Activated effector memory CD4-positive, alpha-beta T cell treated with Interleukin-2 at 50 U/mL for 16 hours (primary cell): ENCODE measurements at regions not wholly inside any gene's neighbourhood (a gene's known extent, or its start where the extent isn't known, plus 50 kb on each side); places are given as distances from the start of the nearest gene placed in this dataset.
A peak's percentile ranks its signal among the peaks of the same experiment; 100 is the strongest.

ENCODE experiments used
- DNase-seq: peaks from one replicate; pipeline ENCODE4 v3.0.0-alpha.2; 2020

GRCh38 chr10:63866075-63866746 is 345.0 kb downstream of the REEP3 start:
- peak; percentile 12 for DNase-seq

GRCh38 chr10:63866747-63867140 is 345.5 kb downstream of the REEP3 start:
- DNase-seq = no peak

GRCh38 chr10:63878428-63878827 is 357.2 kb downstream of the REEP3 start:
- DNase-seq = no peak

GRCh38 chr10:63883861-63884260 is 362.7 kb downstream of the REEP3 start:
- no peak for DNase-seq

- no peak for DNase-seq
Observed at GRCh38 chr10:63884426-63884825, 363.2 kb downstream of the REEP3 start.

GRCh38 chr10:63885156-63885555 is 364.0 kb downstream of the REEP3 start:
- no peak for DNase-seq

GRCh38 chr10:63886281-63887022 is 365.3 kb downstream of the REEP3 start:
- DNase-seq = no peak

- no peak for DNase-seq
Observed at GRCh38 chr10:63887023-63887589, 365.9 kb downstream of the REEP3 start.

GRCh38 chr10:63887600-63888370 is 366.6 kb downstream of the REEP3 start:
- DNase-seq = no peak

GRCh38 chr10:63889803-63890202 is 368.6 kb downstream of the REEP3 start:
- no peak for DNase-seq

- no peak for DNase-seq
Observed at GRCh38 chr10:63896992-63897391, 375.8 kb downstream of the REEP3 start.

GRCh38 chr10:63899673-63900300 is 378.6 kb downstream of the REEP3 start:
- no peak for DNase-seq

- no peak for DNase-seq
Observed at GRCh38 chr10:63901228-63901627, 380.0 kb downstream of the REEP3 start.

- DNase-seq = no peak
Observed at GRCh38 chr10:63901881-63902280, 380.7 kb downstream of the REEP3 start.

- no peak for DNase-seq
Observed at GRCh38 chr10:63910806-63911205, 389.6 kb downstream of the REEP3 start.

- DNase-seq = no peak
Observed at GRCh38 chr10:63915240-63915639, 394.0 kb downstream of the REEP3 start.

- DNase-seq = no peak
Observed at GRCh38 chr10:63917363-63917762, 396.2 kb downstream of the REEP3 start.

- DNase-seq = no peak
Observed at GRCh38 chr10:63919575-63920279, 398.5 kb downstream of the REEP3 start.

- DNase-seq = no peak
Observed at GRCh38 chr10:63920926-63921325, 399.7 kb downstream of the REEP3 start.

GRCh38 chr10:63921908-63922467 is 400.8 kb downstream of the REEP3 start:
- no peak for DNase-seq

- DNase-seq = no peak
Observed at GRCh38 chr10:63922468-63923284, 401.5 kb downstream of the REEP3 start.
